Spleen (tissue), 11 donors: ENCODE measurements at regions not wholly inside any gene's neighbourhood (a gene's known extent, or its start where the extent isn't known, plus 50 kb on each side); places are given as distances from the start of the nearest gene placed in this dataset.

ENCODE experiments used
- DNase-seq: peaks from one replicate; pipeline ENCODE4 v3.0.0-alpha.2; 2020
- H3K27ac ChIP-seq, 8 donors: fragments of 200-600 bp; sonication (generic) in 7 of 8; 1 replicate in 4 of 8; 2 replicates in 4 of 8; pipeline versions ENCODE4 v1.5.0 to v1.8.0; 2016 to 2021; ENCODE audit warnings: inconsistent platforms in 4 of 8, mild to moderate bottlenecking in 4 of 8, moderate library complexity in 1 of 8
- H3K27me3 ChIP-seq, 7 donors: fragments of 200-600 bp; sonication (generic) in 6 of 7; replicated peaks in 1 of 7; 1 replicate in 4 of 7; 2 replicates in 3 of 7; pipeline versions ENCODE4 v1.5.0 to v1.8.0; 2016 to 2021; ENCODE audit warnings: inconsistent platforms in 3 of 7, mild to moderate bottlenecking in 1 of 7
- H3K36me3 ChIP-seq, 6 donors: fragments of 200-600 bp; sonication (generic) in 5 of 6; 1 replicate in 4 of 6; 2 replicates in 2 of 6; pipeline versions ENCODE4 v1.5.0 to v1.8.0; 2016 to 2021; ENCODE audit warnings: inconsistent platforms in 2 of 6
- H3K4me1 ChIP-seq, 6 donors: fragments of 200-600 bp; sonication (generic) in 5 of 6; 1 replicate in 3 of 6; 2 replicates in 3 of 6; pipeline versions ENCODE4 v1.5.0 to v1.8.0; 2016 to 2021; ENCODE audit warnings: inconsistent platforms in 3 of 6
- H3K4me3 ChIP-seq, 8 donors: fragments of 200-600 bp; sonication (generic) in 7 of 8; 1 replicate in 4 of 8; 2 replicates in 4 of 8; pipeline versions ENCODE4 v1.5.0 to v1.8.0; 2016 to 2021; ENCODE audit warnings: inconsistent platforms in 4 of 8, mild to moderate bottlenecking in 4 of 8, moderate library complexity in 2 of 8
- H3K9me3 ChIP-seq, 8 donors: fragments of 200-600 bp; sonication (generic) in 7 of 8; 1 replicate in 4 of 8; 2 replicates in 4 of 8; pipeline versions ENCODE4 v1.5.0 to v1.8.0; 2016 to 2021; ENCODE audit warnings: inconsistent platforms in 4 of 8
- POLR2A ChIP-seq, 3 donors: fragments of 450-650 bp; IDR thresholded peaks; one replicate each; pipeline ENCODE4 v1.5.1; 2017; ENCODE audit warnings: antibody characterized with exemption in 3 of 3, mild to moderate bottlenecking in 1 of 3
- POLR2AphosphoS5 ChIP-seq, 3 donors: sonication (generic); formaldehyde crosslinking; IDR thresholded peaks; one replicate each; pipeline ENCODE4 v1.5.1; 2017; ENCODE audit warnings: antibody characterized with exemption in 3 of 3
- WGBS, 5 donors: extraction: QIAGEN DNeasy Blood & Tissue Kit in 3 of 5; methylation state at CpG; one replicate each; pipeline versions ENCODE4 v1.1.5 to v1.1.7; 2013 to 2018; 5-methylcytosine and 5-hydroxymethylcytosine counted together
- intact Hi-C: fragments of 100-400 bp; cut with DNase I; formaldehyde crosslinking; loops from one replicate; pipeline ENCODE4 v1.15.0; 2023; ENCODE audit warnings: low total_unique reads
- TF ChIP-seq, protein P1 (sequence below), 11 experiments: fragments of 200-600 bp in 7 of 11; fragments of 450-650 bp in 4 of 11; sonication (generic) in 4 of 11; IDR thresholded peaks in 8 of 11; conservative IDR thresholded peaks in 3 of 11; 1 replicate in 7 of 11; 2 replicates in 4 of 11; pipeline versions ENCODE4 v1.4.0 to v1.8.0; 2016 to 2021; ENCODE audit warnings: antibody characterized with exemption in 11 of 11, inconsistent platforms in 4 of 11, mild to moderate bottlenecking in 1 of 11
- donor health status: healthy with polysubstance abuse.
- donor health status: DM: no; HTN: no; CAD: no; lungs with moderate emphysema.
- donor health status: DM: no; HTN: no; CAD: no.
- donor health status: Bipolar disorder and iron deficiency.
- donor health status: healthy.
- donor health status: DM: no; HTN: no; CAD: no.
- donor health status: DM: yes; HTN: yes; CAD: no.

DNA sequence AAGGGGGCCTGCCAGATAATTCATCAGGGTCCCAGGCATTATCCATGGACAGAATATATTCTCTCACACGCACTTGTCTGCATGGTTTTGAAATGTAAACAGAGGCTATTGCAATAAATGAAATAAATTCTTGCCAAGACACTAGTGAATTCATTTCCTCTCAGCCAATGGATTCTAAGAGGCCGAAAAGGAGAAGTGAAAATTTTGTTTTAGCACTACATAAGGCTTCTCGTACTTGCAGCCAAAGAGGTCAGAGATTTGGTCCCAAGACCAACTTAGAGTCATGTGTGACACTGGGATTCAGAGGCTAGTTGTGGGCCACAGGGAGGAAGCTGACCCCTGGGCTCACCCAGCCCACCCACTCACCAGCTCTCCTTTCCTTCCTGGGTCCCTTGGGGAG lies 184.1 kb upstream of the GLI2 start:
- peak overlapping the region in 1 of 8 donors; percentile 41 for H3K27ac ChIP-seq
- H3K27me3 ChIP-seq = peaks cover 0 to 43% (median 0%) of the 10 kb centered on the region in 7 donors
- no peak for DNase-seq
- no peaks in the 10 kb centered on the region for H3K36me3 ChIP-seq
- 16 to 32% (median 20%) methylated on average over 3 of the region's 3 CpGs for WGBS, 5 donors
- no peak overlapping the region for H3K4me3 ChIP-seq
- TF ChIP-seq POLR2AphosphoS5 (IDR thresholded peaks at IDR 0.05) (no peak), POLR2A (IDR thresholded peaks at IDR 0.05) (no peak)
- TF ChIP-seq, protein P1, sequence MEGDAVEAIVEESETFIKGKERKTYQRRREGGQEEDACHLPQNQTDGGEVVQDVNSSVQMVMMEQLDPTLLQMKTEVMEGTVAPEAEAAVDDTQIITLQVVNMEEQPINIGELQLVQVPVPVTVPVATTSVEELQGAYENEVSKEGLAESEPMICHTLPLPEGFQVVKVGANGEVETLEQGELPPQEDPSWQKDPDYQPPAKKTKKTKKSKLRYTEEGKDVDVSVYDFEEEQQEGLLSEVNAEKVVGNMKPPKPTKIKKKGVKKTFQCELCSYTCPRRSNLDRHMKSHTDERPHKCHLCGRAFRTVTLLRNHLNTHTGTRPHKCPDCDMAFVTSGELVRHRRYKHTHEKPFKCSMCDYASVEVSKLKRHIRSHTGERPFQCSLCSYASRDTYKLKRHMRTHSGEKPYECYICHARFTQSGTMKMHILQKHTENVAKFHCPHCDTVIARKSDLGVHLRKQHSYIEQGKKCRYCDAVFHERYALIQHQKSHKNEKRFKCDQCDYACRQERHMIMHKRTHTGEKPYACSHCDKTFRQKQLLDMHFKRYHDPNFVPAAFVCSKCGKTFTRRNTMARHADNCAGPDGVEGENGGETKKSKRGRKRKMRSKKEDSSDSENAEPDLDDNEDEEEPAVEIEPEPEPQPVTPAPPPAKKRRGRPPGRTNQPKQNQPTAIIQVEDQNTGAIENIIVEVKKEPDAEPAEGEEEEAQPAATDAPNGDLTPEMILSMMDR (IDR thresholded peaks at IDR 0.05 in 8 of 11, conservative IDR thresholded peaks at IDR 0.05 in 3 of 11) = no peak
- H3K9me3 ChIP-seq = no peaks in the 10 kb centered on the region
- intact Hi-C loops = no loop called here
- peaks cover 10 to 40% (median 32%) of the 10 kb centered on the region in 6 donors for H3K4me1 ChIP-seq

DNA sequence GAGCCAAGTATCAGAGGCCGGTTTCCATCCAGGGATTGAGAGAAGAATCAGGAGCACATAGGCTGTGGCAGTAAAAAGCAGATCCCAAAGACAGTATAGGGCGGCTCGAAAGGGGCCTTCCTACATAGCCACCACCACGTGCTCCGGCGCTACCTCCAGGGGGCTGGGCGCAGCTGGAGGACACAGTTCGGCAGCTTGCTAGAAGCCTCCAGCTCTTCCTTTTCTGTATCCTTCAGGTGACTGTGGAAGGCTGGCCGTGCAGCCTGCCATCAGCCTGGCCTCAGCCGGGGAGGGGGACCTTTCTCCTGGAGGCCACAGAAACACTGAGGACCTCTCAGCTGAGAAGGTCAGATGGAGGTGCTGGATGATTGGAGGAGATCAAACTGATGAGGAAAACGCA lies 183.6 kb upstream of the GLI2 start:
- Histone ChIP-seq H3K36me3 (no peaks in the 10 kb centered on the region), H3K27ac (peak overlapping the region in 1 of 8 donors; percentile 41), H3K9me3 (no peaks in the 10 kb centered on the region), H3K27me3 (peaks cover 0 to 48% (median 0%) of the 10 kb centered on the region in 7 donors), H3K4me3 (no peak overlapping the region), H3K4me1 (peaks cover 10 to 35% (median 32%) of the 10 kb centered on the region in 6 donors)
- WGBS, 5 donors = 79 to 82% (median 80%) methylated on average over 3 to 11 of the region's 11 CpGs
- TF ChIP-seq POLR2A (IDR thresholded peaks at IDR 0.05) = no peak
- TF ChIP-seq, protein P1 (IDR thresholded peaks at IDR 0.05 in 8 of 11, conservative IDR thresholded peaks at IDR 0.05 in 3 of 11) = no peak
- TF ChIP-seq POLR2AphosphoS5 (IDR thresholded peaks at IDR 0.05) = no peak
- DNase-seq = no peak
- intact Hi-C loops = no loop called here

DNA sequence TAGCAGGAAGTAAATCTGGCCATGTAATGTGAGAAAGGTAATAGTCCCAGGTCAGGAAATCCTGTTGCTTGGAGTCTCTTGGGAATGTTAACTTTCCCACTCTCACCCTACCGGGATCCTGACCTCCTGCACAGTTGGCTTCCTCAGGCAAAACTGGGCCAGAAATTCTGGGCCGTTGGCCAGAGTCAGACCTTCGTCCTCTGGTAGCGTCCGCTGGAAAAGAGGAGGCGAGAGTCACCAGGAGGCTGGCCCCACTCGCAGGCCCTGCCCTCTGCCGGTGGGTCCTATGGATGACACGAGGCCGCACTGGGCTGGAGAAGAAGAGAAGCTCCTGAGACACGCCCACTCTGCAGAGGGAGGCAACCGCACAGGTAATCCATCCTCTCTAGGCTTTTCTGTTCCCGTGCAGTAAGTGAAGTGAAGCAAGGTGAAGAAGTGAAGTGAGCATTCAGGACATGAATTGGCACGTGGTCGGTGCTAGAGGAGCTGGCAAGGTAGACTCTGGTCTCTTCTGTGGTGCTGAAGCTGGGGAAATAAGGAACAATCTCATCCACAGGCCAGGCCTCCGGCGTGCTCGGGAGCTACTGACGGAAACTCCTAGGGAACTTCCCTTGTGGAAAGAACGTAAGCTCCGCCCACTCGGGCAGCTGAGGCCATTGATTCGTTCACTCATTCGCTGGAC lies 182.7 kb upstream of the GLI2 start:
- peak overlapping the region in 1 of 8 donors; percentile 29 for H3K27ac ChIP-seq
- intact Hi-C loops = no loop called here
- H3K9me3 ChIP-seq = no peaks in the 10 kb centered on the region
- H3K27me3 ChIP-seq = peaks cover 0 to 57% (median 0%) of the 10 kb centered on the region in 7 donors
- peak; percentile 87 for DNase-seq
- H3K4me1 ChIP-seq = peaks cover 10 to 34% (median 32%) of the 10 kb centered on the region in 6 donors
- no peaks in the 10 kb centered on the region for H3K36me3 ChIP-seq
- no peak overlapping the region for H3K4me3 ChIP-seq
- TF ChIP-seq POLR2A (IDR thresholded peaks at IDR 0.05) (no peak), POLR2AphosphoS5 (IDR thresholded peaks at IDR 0.05) (peak; percentile 70 to 80 (median 77))
- TF ChIP-seq, protein P1 (IDR thresholded peaks at IDR 0.05 in 8 of 11, conservative IDR thresholded peaks at IDR 0.05 in 3 of 11) = peak; percentile 21 to 81 (median 68)
- 14 to 18% (median 15%) methylated on average over 24 of the region's 24 CpGs for WGBS, 5 donors

DNA sequence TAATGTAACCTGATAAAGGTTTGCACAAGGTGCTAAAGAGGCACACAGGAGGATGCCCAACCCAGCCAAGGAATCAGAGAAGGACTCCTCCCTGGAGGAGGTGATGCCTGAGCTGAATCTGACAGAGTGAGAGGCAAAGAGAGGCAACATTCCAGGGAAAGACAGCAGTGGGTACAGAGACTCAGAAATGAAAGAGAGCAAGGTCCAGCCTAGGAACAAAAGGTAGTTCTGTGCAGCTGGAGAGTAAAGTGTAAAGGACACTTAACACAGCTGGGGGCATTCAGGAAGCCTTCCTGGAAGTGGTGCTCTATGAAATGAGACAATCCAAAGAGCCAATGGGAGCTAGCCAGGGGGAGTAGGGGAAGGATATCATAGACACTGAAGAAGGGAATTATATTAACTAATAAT lies 181.0 kb upstream of the GLI2 start:
- intact Hi-C loops = loop anchor here (5.0 kb wide), 1 partner anchor 207 kb away; the partner anchor contains the start of gene INHBB
- DNase-seq = no peak
- Histone ChIP-seq H3K27ac (no peak overlapping the region), H3K27me3 (peaks cover 0 to 60% (median 0%) of the 10 kb centered on the region in 7 donors), H3K4me3 (no peak overlapping the region), H3K9me3 (no peaks in the 10 kb centered on the region), H3K4me1 (peaks cover 10 to 34% (median 32%) of the 10 kb centered on the region in 6 donors), H3K36me3 (no peaks in the 10 kb centered on the region)
- TF ChIP-seq POLR2AphosphoS5 (IDR thresholded peaks at IDR 0.05) (no peak), POLR2A (IDR thresholded peaks at IDR 0.05) (no peak)
- TF ChIP-seq, protein P1 (IDR thresholded peaks at IDR 0.05 in 8 of 11, conservative IDR thresholded peaks at IDR 0.05 in 3 of 11) = no peak
